ENCODE measurements at regions not wholly inside any gene's neighbourhood (a gene's known extent, or its start where the extent isn't known, plus 50 kb on each side); places are given as distances from the start of the nearest gene placed in this dataset.

- TF ChIP-seq BACH2 (CRISPR knock-in tag; IDR thresholded peaks at IDR 0.05; ENCODE audit: borderline replicate concordance) (no peak), TCF4 (CRISPR knock-in tag; IDR thresholded peaks at IDR 0.05; ENCODE audit: borderline replicate concordance) (no peak), SNAI2 (CRISPR knock-in tag; IDR thresholded peaks at IDR 0.05) (no peak), ZNF565 (CRISPR knock-in tag; conservative IDR thresholded peaks at IDR 0.05; ENCODE audit: low read depth) (no peak), PATZ1 (CRISPR knock-in tag; IDR thresholded peaks at IDR 0.05; ENCODE audit: borderline replicate concordance) (no peak), ZFP30 (CRISPR knock-in tag; IDR thresholded peaks at IDR 0.05) (no peak), ZFP3 (CRISPR knock-in tag; IDR thresholded peaks at IDR 0.05) (no peak), CSRNP3 (CRISPR knock-in tag; IDR thresholded peaks at IDR 0.05) (no peak), ARNTL (CRISPR knock-in tag; IDR thresholded peaks at IDR 0.05; ENCODE audit: borderline replicate concordance, low read depth) (no peak), CSDC2 (CRISPR knock-in tag; IDR thresholded peaks at IDR 0.05) (no peak), ZNF70 (CRISPR knock-in tag; IDR thresholded peaks at IDR 0.05) (peak; percentile 11; the same call in 1 of the 2 replicates), TSHZ2 (CRISPR knock-in tag; IDR thresholded peaks at IDR 0.05) (no peak), CREB5 (CRISPR knock-in tag; IDR thresholded peaks at IDR 0.05; ENCODE audit: low read depth) (no peak)
Measured at GRCh38 chr2:188196343-188197008, 95.2 kb upstream of the GULP1 start.

Data from SK-N-SH treated with all-trans-retinoic acid at 6 μM for 48 hours (cell line).